OCI-LY7 (cell line): ENCODE measurements at regions not wholly inside any gene's neighbourhood (a gene's known extent, or its start where the extent isn't known, plus 50 kb on each side); places are given as distances from the start of the nearest gene placed in this dataset.

Experiments
- EZH2phosphoT487 ChIP-seq: fragments of 200-600 bp; sonication (generic); IDR thresholded peaks from 2 replicates; pipeline ENCODE4 v1.6.1; 2018; ENCODE audit warnings: low read depth, borderline replicate concordance, mild to moderate bottlenecking, mixed run types, antibody characterized with exemption, low read length, moderate library complexity, mixed read lengths
- TF ChIP-seq, protein P1 (sequence below): fragments of 200-600 bp; sonication (generic); conservative IDR thresholded peaks from 2 replicates; pipeline ENCODE4 v1.5.1; 2014; ENCODE audit warnings: mild to moderate bottlenecking, antibody characterized with exemption, low read length, moderate library complexity, mixed read lengths

DNA sequence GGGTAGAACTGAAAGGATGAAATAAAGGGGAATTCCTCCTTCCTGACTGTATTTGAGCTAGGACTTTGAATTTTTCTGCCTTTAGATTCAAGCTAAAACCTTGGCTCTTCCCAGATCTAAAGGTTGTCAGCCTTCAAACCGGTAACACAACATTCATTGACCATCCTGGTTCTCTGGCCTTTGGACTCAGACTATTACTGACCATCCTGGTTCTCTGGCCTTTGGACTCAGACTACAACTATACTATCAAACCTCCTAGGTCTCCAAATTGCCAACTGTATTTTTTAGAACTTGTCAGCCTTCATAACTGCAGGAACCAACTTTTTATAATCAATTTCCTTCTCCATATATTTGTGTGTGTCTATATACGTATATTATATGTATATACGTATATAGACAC lies 140.6 kb upstream of the RBMY1B start:
- TF ChIP-seq, protein P1, sequence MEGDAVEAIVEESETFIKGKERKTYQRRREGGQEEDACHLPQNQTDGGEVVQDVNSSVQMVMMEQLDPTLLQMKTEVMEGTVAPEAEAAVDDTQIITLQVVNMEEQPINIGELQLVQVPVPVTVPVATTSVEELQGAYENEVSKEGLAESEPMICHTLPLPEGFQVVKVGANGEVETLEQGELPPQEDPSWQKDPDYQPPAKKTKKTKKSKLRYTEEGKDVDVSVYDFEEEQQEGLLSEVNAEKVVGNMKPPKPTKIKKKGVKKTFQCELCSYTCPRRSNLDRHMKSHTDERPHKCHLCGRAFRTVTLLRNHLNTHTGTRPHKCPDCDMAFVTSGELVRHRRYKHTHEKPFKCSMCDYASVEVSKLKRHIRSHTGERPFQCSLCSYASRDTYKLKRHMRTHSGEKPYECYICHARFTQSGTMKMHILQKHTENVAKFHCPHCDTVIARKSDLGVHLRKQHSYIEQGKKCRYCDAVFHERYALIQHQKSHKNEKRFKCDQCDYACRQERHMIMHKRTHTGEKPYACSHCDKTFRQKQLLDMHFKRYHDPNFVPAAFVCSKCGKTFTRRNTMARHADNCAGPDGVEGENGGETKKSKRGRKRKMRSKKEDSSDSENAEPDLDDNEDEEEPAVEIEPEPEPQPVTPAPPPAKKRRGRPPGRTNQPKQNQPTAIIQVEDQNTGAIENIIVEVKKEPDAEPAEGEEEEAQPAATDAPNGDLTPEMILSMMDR = no peak
- TF ChIP-seq EZH2phosphoT487 = no peak
